Heart right ventricle (tissue), 16 donors: ENCODE measurements at regions not wholly inside any gene's neighbourhood (a gene's known extent, or its start where the extent isn't known, plus 50 kb on each side); places are given as distances from the start of the nearest gene placed in this dataset.

Experiments used
- ATAC-seq, 8 donors: fragments of 200-7000 bp; cut with Tn5 transposase; one replicate each; pipeline ENCODE4 v1.9.1; 2020; ENCODE audit warnings: mild to moderate bottlenecking in 8 of 8, moderate library complexity in 8 of 8, moderate number of reproducible peaks in 1 of 8
- DNase-seq, 2 donors: peaks; one replicate each; pipeline ENCODE4 v3.0.0-alpha.2; 2020
- H3K27ac ChIP-seq, 10 donors: fragments of 200-600 bp; sonication (generic) in 2 of 10; one replicate each; pipeline versions ENCODE4 v1.5.0 to v1.8.0; 2020 to 2022; ENCODE audit warnings: mild to moderate bottlenecking in 3 of 10
- H3K27me3 ChIP-seq, 7 donors: fragments of 200-600 bp; one replicate each; pipeline ENCODE4 v1.8.0; 2021 to 2022; ENCODE audit warnings: mild to moderate bottlenecking in 2 of 7
- H3K36me3 ChIP-seq, 9 donors: fragments of 200-600 bp; sonication (generic) in 1 of 9; one replicate each; pipeline versions ENCODE4 v1.5.0 to v1.8.0; 2020 to 2022; ENCODE audit warnings: mild to moderate bottlenecking in 2 of 9
- H3K4me1 ChIP-seq, 9 donors: fragments of 200-600 bp; sonication (generic) in 1 of 9; one replicate each; pipeline versions ENCODE4 v1.5.0 to v1.8.0; 2020 to 2022; ENCODE audit warnings: mild to moderate bottlenecking in 4 of 9
- H3K4me3 ChIP-seq, 10 donors: fragments of 200-600 bp; sonication (generic) in 2 of 10; one replicate each; pipeline versions ENCODE4 v1.5.0 to v1.8.0; 2020 to 2022; ENCODE audit warnings: mild to moderate bottlenecking in 7 of 10, moderate library complexity in 2 of 10
- H3K9me3 ChIP-seq, 11 donors: fragments of 200-600 bp in 10 of 11; sonication (generic) in 2 of 11; one replicate each; pipeline versions ENCODE4 v1.5.0 to v1.8.0; 2013 to 2022; ENCODE audit warnings: mild to moderate bottlenecking in 2 of 11, control low read depth in 1 of 11, moderate library complexity in 1 of 11
- WGBS, 2 donors: extraction: QIAGEN DNeasy Blood & Tissue Kit; methylation state at CpG; one replicate each; pipeline ENCODE4 v1.1.7; 2013; ENCODE audit warnings: inconsistent platforms in 1 of 2; 5-methylcytosine and 5-hydroxymethylcytosine counted together
- intact Hi-C, 10 donors: fragments of 100-400 bp; cut with DNase I; formaldehyde crosslinking; loops; one replicate each; pipeline versions ENCODE4 v1.11.1 to v1.14.2; 2022
- TF ChIP-seq, protein P1 (sequence below), 9 donors: fragments of 200-600 bp; sonication (generic) in 2 of 9; IDR thresholded peaks; one replicate each; pipeline versions ENCODE4 v1.5.0 to v1.8.0; 2021 to 2022; ENCODE audit warnings: antibody characterized with exemption in 9 of 9, mild to moderate bottlenecking in 5 of 9, moderate library complexity in 1 of 9
- donor health status: Arrhythmogenic right ventricular cardiomyopathy.
- donor health status: ischemic (EF 13 %, LVEDD 7.1; RV severe dilation, severe dysfunction).
- donor health status: healthy with polysubstance abuse.
- donor health status: DM: no; HTN: yes; CAD: no.
- donor health status: DM: no; HTN: no; CAD: no.
- donor health status: ischemic (EF 25% LVEDD 6.9; RV normal size, moderate dysfunction).
- donor health status: ischemic (EF 25% LVEDD 5.7; RV mildly dilated, moderate dysfunction).
- donor health status: healthy.
- donor health status: DM: yes; HTN: yes; CAD: no.
- donor health status: Ischemic cardiomyopathy.
- donor health status: ischemic (EF 35%, LVEDD 5.7; RV mildly dilated, moderate dysfunction).
- donor health status: nonischemic (EF 11% LVEDD 7.7; RV severe dilation, severe dysfunction).
- donor health status: DM: yes; HTN: yes; CAD: no.
- donor health status: PGD.
- donor health status: ischemic (EF 29% LVEDD 5.4; RV normal size, mild dysfunction).
- donor health status: nonischemic (EF 23%, LVEDD 6.1; RV moderate dilation, normal function).

- H3K27ac ChIP-seq = no peak overlapping the region
These were observed 113.6 kb downstream of the PDCL3 start for GRCh38 chr2:100676346-100676745.

GRCh38 chr2:100677611-100678185 is 114.9 kb downstream of the PDCL3 start:
- intact Hi-C loops = no loop called here
- no peak for DNase-seq
- Histone ChIP-seq H3K27ac (no peak overlapping the region), H3K4me3 (no peak overlapping the region), H3K4me1 (peaks cover 0 to 12% (median 0%) of the 10 kb centered on the region in 9 donors), H3K36me3 (no peaks in the 10 kb centered on the region), H3K27me3 (no peaks in the 10 kb centered on the region), H3K9me3 (no peaks in the 10 kb centered on the region)
- 92 to 93% methylated on average over 11 of the region's 11 CpGs for WGBS, 2 donors
- ATAC-seq = no peak
- TF ChIP-seq, protein P1, sequence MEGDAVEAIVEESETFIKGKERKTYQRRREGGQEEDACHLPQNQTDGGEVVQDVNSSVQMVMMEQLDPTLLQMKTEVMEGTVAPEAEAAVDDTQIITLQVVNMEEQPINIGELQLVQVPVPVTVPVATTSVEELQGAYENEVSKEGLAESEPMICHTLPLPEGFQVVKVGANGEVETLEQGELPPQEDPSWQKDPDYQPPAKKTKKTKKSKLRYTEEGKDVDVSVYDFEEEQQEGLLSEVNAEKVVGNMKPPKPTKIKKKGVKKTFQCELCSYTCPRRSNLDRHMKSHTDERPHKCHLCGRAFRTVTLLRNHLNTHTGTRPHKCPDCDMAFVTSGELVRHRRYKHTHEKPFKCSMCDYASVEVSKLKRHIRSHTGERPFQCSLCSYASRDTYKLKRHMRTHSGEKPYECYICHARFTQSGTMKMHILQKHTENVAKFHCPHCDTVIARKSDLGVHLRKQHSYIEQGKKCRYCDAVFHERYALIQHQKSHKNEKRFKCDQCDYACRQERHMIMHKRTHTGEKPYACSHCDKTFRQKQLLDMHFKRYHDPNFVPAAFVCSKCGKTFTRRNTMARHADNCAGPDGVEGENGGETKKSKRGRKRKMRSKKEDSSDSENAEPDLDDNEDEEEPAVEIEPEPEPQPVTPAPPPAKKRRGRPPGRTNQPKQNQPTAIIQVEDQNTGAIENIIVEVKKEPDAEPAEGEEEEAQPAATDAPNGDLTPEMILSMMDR (IDR thresholded peaks at IDR 0.05) = no peak

More at GRCh38 chr2:100676346-100676745, 113.6 kb downstream of the PDCL3 start:
- no peak for ATAC-seq
- Histone ChIP-seq H3K36me3 (no peaks in the 10 kb centered on the region), H3K4me3 (no peak overlapping the region), H3K4me1 (peaks cover 0 to 12% (median 0%) of the 10 kb centered on the region in 9 donors), H3K27me3 (no peaks in the 10 kb centered on the region), H3K9me3 (no peaks in the 10 kb centered on the region)
- intact Hi-C loops = no loop called here
- DNase-seq = no peak
- WGBS, 2 donors = 95 to 96% methylated on average over 4 of the region's 4 CpGs
- TF ChIP-seq, protein P1 (IDR thresholded peaks at IDR 0.05) = no peak

- H3K27ac ChIP-seq = no peak overlapping the region
- DNase-seq (no peak), ATAC-seq (no peak)
- TF ChIP-seq, protein P1 (IDR thresholded peaks at IDR 0.05) = no peak
- WGBS, 2 donors = 95 to 96% methylated on average over 10 of the region's 10 CpGs
- no peaks in the 10 kb centered on the region for H3K27me3 ChIP-seq
- peaks cover 0 to 11% (median 0%) of the 10 kb centered on the region in 11 donors for H3K9me3 ChIP-seq
- peaks cover 0 to 2% (median 0%) of the 10 kb centered on the region in 9 donors for H3K4me1 ChIP-seq
- H3K36me3 ChIP-seq = no peaks in the 10 kb centered on the region
- intact Hi-C loops = no loop called here
- H3K4me3 ChIP-seq = no peak overlapping the region
These were observed 116.4 kb downstream of the PDCL3 start for GRCh38 chr2:100679211-100679610.

DNA sequence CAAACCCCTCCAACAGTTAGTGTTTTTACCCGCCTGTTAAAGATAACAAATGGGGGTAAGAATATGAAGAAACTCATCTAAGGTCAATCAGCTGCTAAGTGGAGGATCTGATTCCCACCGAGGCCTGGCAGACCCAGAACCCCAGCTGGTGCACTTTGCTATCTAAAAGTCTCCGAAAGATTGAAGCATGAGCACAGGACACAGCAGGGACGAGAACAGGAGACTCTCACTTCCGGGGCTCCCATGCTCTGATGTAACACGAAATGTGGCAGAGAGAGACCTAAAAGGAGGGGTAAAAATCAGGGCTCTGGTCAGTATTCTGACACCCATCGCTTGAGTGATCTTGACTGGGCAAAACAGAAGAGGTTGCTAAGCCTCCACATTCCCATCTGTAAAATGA is 119.7 kb downstream of the PDCL3 start:
- ATAC-seq = no peak
- WGBS, 2 donors = 88 to 93% methylated on average over 7 of the region's 7 CpGs
- TF ChIP-seq, protein P1 (IDR thresholded peaks at IDR 0.05) = no peak
- no peak overlapping the region for H3K27ac ChIP-seq
- H3K36me3 ChIP-seq = no peaks in the 10 kb centered on the region
- intact Hi-C loops = no loop called here
- H3K4me3 ChIP-seq = no peak overlapping the region
- H3K27me3 ChIP-seq = no peaks in the 10 kb centered on the region
- no peaks in the 10 kb centered on the region for H3K4me1 ChIP-seq
- peaks cover 0 to 35% (median 3%) of the 10 kb centered on the region in 11 donors for H3K9me3 ChIP-seq
- no peak for DNase-seq
